Prostate gland (tissue), 2 donors: ENCODE measurements at regions not wholly inside any gene's neighbourhood (a gene's known extent, or its start where the extent isn't known, plus 50 kb on each side); places are given as distances from the start of the nearest gene placed in this dataset.

ENCODE experiments used
- CTCF ChIP-seq, 4 experiments: fragments of 200-600 bp in 2 of 4; fragments of 450-650 bp in 2 of 4; sonication (generic) in 2 of 4; IDR thresholded peaks; 1 replicate in 3 of 4; 2 replicates in 1 of 4; pipeline ENCODE4 v1.5.1; 2016 to 2019; ENCODE audit warnings: antibody characterized with exemption in 4 of 4, mild to moderate bottlenecking in 2 of 4, moderate library complexity in 2 of 4
- POLR2A ChIP-seq: fragments of 450-650 bp; IDR thresholded peaks from one replicate; pipeline ENCODE4 v1.6.1; 2016; ENCODE audit warnings: antibody characterized with exemption, mild to moderate bottlenecking

DNA sequence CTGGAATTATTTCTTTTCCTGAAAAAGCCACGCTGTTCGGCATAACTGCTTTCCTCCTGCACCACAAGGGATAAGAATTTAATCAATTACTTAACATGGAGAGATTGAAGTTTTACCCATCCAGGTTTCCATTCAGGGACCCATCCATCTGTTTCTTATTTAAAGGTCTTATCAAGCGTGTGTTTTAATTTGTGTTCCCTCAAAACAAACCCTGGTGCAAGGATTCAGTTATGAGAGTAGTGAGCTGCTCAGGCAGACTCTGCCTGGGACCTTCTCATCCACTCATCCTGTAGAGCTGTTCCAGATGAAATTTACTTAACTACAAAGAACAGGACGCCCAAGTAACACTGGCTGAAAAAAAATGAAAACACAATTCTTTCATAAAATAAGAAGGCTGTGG lies 97.8 kb downstream of the BANF2 start:
- TF ChIP-seq POLR2A (no peak), CTCF (IDR thresholded peaks at IDR 0.05) (no peak)
